Nephron (organoid): ENCODE measurements at regions not wholly inside any gene's neighbourhood (a gene's known extent, or its start where the extent isn't known, plus 50 kb on each side); places are given as distances from the start of the nearest gene placed in this dataset.
A peak's percentile ranks its signal among the peaks of the same experiment; 100 is the strongest.

ENCODE experiments used
- H3K27ac Mint-ChIP-seq, 3 experiments: 2 replicates each; pipeline ENCODE4 v1.8.0; 2020; ENCODE audit warnings: mixed read lengths in 3 of 3, mild to moderate bottlenecking in 2 of 3, moderate library complexity in 1 of 3
- H3K27me3 Mint-ChIP-seq: 2 replicates; pipeline ENCODE4 v1.8.0; 2021; ENCODE audit warnings: low read depth, mild to moderate bottlenecking, moderate library complexity, mixed read lengths
- H3K36me3 Mint-ChIP-seq: 2 replicates; pipeline ENCODE4 v1.8.0; 2020; ENCODE audit warnings: low read depth, mixed read lengths
- H3K4me1 Mint-ChIP-seq: 2 replicates; pipeline ENCODE4 v1.8.0; 2020; ENCODE audit warnings: mixed read lengths
- H3K4me3 Mint-ChIP-seq, 3 experiments: 2 replicates each; pipeline ENCODE4 v1.8.0; 2020; ENCODE audit warnings: mild to moderate bottlenecking in 3 of 3, mixed read lengths in 3 of 3, moderate library complexity in 2 of 3
- H3K9me3 Mint-ChIP-seq: 2 replicates; pipeline ENCODE4 v1.8.0; 2020; ENCODE audit warnings: mixed read lengths
- CTCF ChIP-seq, 3 experiments: fragments of 200-600 bp; sonication (generic); IDR thresholded peaks; one replicate each; pipeline ENCODE4 v1.5.0; 2021; ENCODE audit warnings: antibody characterized with exemption in 3 of 3; ENCODE audit not compliant: unreplicated experiment in 3 of 3

GRCh38 chr6:76843054-76843822 lies 620.1 kb downstream of the HTR1B start:
- H3K27me3 Mint-ChIP-seq = no peaks in the 10 kb centered on the region
- no peak for TF ChIP-seq CTCF (IDR thresholded peaks at IDR 0.05; ENCODE audit: unreplicated experiment in 3 of 3)
- peaks cover 23% of the 10 kb centered on the region for H3K4me1 Mint-ChIP-seq
- peak overlapping the region; percentile 71 to 82 (median 79) for H3K27ac Mint-ChIP-seq
- peaks cover 37% of the 10 kb centered on the region for H3K9me3 Mint-ChIP-seq
- no peak overlapping the region for H3K4me3 Mint-ChIP-seq
- no peaks in the 10 kb centered on the region for H3K36me3 Mint-ChIP-seq

- Mint-ChIP-seq H3K27me3 (no peaks in the 10 kb centered on the region), H3K4me1 (peaks cover 23% of the 10 kb centered on the region), H3K9me3 (peaks cover 17% of the 10 kb centered on the region), H3K4me3 (no peak overlapping the region), H3K36me3 (no peaks in the 10 kb centered on the region), H3K27ac (no peak overlapping the region)
- TF ChIP-seq CTCF (IDR thresholded peaks at IDR 0.05; ENCODE audit: unreplicated experiment in 3 of 3) = no peak
These were observed 622.4 kb downstream of the HTR1B start for GRCh38 chr6:76840865-76841264.

GRCh38 chr6:76840041-76840745 lies 623.1 kb downstream of the HTR1B start:
- Mint-ChIP-seq H3K4me1 (peaks cover 23% of the 10 kb centered on the region), H3K27ac (no peak overlapping the region), H3K36me3 (no peaks in the 10 kb centered on the region), H3K4me3 (no peak overlapping the region), H3K27me3 (no peaks in the 10 kb centered on the region), H3K9me3 (peaks cover 13% of the 10 kb centered on the region)
- no peak for TF ChIP-seq CTCF (IDR thresholded peaks at IDR 0.05; ENCODE audit: unreplicated experiment in 3 of 3)

- Mint-ChIP-seq H3K9me3 (peaks cover 13% of the 10 kb centered on the region), H3K4me3 (no peak overlapping the region), H3K27me3 (no peaks in the 10 kb centered on the region), H3K36me3 (no peaks in the 10 kb centered on the region), H3K27ac (no peak overlapping the region), H3K4me1 (peaks cover 23% of the 10 kb centered on the region)
- TF ChIP-seq CTCF (IDR thresholded peaks at IDR 0.05; ENCODE audit: unreplicated experiment in 3 of 3) = no peak
These were observed 623.8 kb downstream of the HTR1B start for GRCh38 chr6:76839505-76839904.

- H3K27ac Mint-ChIP-seq = no peak overlapping the region
- no peaks in the 10 kb centered on the region for H3K9me3 Mint-ChIP-seq
- no peaks in the 10 kb centered on the region for H3K27me3 Mint-ChIP-seq
- no peak overlapping the region for H3K4me3 Mint-ChIP-seq
- H3K36me3 Mint-ChIP-seq = no peaks in the 10 kb centered on the region
- peaks cover 9% of the 10 kb centered on the region for H3K4me1 Mint-ChIP-seq
- no peak for TF ChIP-seq CTCF (IDR thresholded peaks at IDR 0.05; ENCODE audit: unreplicated experiment in 3 of 3)
These were observed 625.7 kb downstream of the HTR1B start for GRCh38 chr6:76837564-76837963.
